Suprapubic skin (tissue), 4 donors: ENCODE measurements at regions not wholly inside any gene's neighbourhood (a gene's known extent, or its start where the extent isn't known, plus 50 kb on each side); places are given as distances from the start of the nearest gene placed in this dataset.
"Not testable (repeated sequence)": the region's sequence is repeated elsewhere in the genome, so short reads cannot be mapped to it uniquely, and the experiment has no call there.

Source experiments
- DNase-seq, 2 donors: peaks; one replicate each; pipeline ENCODE4 v3.0.0-alpha.2; 2019; ENCODE audit warnings: low spot score in 2 of 2
- H3K27ac ChIP-seq: fragments of 200-600 bp; sonication (generic); one replicate; pipeline ENCODE4 v1.5.1; 2019
- H3K27me3 ChIP-seq: fragments of 200-600 bp; sonication (generic); one replicate; pipeline ENCODE4 v1.5.1; 2019
- H3K36me3 ChIP-seq: fragments of 200-600 bp; sonication (generic); one replicate; pipeline ENCODE4 v1.5.1; 2019
- H3K4me1 ChIP-seq: fragments of 200-600 bp; sonication (generic); one replicate; pipeline ENCODE4 v1.5.1; 2019
- H3K4me3 ChIP-seq: fragments of 200-600 bp; sonication (generic); one replicate; pipeline ENCODE4 v1.5.1; 2019; ENCODE audit warnings: mild to moderate bottlenecking
- H3K9me3 ChIP-seq: fragments of 200-600 bp; sonication (generic); one replicate; pipeline ENCODE4 v1.5.1; 2019
- EP300 ChIP-seq: sonication (generic); formaldehyde crosslinking; IDR thresholded peaks from one replicate; pipeline ENCODE4 v1.6.1; 2017; ENCODE audit warnings: antibody characterized with exemption
- POLR2A ChIP-seq, 2 donors: fragments of 450-650 bp; IDR thresholded peaks; one replicate each; pipeline ENCODE4 v1.6.1; 2017; ENCODE audit warnings: antibody characterized with exemption in 2 of 2, mild to moderate bottlenecking in 2 of 2, moderate library complexity in 2 of 2
- POLR2AphosphoS5 ChIP-seq, 3 donors: sonication (generic); formaldehyde crosslinking; IDR thresholded peaks; one replicate each; pipeline ENCODE4 v1.6.1; 2017; ENCODE audit warnings: antibody characterized with exemption in 3 of 3
- WGBS: methylation state at CpG from one replicate; pipeline ENCODE4 v1.1.5; 2018; 5-methylcytosine and 5-hydroxymethylcytosine counted together
- TF ChIP-seq, protein P1 (sequence below), 2 donors: fragments of 200-600 bp in 1 of 2; fragments of 450-650 bp in 1 of 2; sonication (generic) in 1 of 2; IDR thresholded peaks; one replicate each; pipeline ENCODE4 v1.5.1; 2016 to 2019; ENCODE audit warnings: antibody characterized with exemption in 2 of 2, mild to moderate bottlenecking in 1 of 2, moderate library complexity in 1 of 2

DNA sequence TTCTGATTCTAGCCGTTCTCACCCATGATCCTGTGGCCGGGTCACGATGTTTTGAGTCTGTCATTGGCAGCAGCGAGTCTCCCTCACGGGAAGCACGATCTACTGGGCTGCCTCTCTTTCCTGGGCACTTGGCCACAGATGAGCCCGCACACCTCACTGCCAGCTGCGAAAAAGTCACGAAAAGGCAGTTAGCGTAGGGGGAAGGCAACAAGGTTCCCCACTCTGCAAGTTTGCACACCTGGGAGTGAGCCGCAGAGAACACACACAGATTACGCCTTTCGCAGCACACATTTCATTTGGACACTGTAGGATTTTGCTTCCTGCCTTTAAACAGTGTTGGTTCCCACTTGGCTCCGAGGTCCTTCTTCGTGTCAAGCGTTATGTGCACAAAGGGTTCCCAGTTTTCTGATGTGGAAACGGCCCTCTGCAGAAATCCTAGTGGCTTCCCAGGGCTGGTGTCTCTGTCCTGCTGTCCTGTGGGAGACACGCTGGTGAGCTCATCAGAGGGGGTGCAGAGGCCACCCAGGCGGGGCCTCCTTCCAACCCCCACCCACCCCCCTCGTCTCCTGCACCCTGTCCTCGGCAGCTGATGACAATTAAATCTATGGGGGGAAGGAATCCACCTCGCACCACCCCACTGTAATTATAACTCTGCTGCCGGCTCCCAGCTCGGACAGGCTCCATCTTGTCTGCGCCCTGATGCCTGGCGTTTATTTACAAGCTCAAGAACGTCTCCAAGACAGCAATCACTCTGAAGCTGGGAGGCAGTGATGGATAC is 157.3 kb upstream of the SALL3 start:
- H3K9me3 ChIP-seq = no peaks in the 10 kb centered on the region
- no peaks in the 10 kb centered on the region for H3K36me3 ChIP-seq
- H3K4me3 ChIP-seq = no peak overlapping the region
- WGBS = 64% methylated on average over 23 of the region's 27 CpGs
- no peak for TF ChIP-seq POLR2A (IDR thresholded peaks at IDR 0.05)
- TF ChIP-seq EP300 = no peak
- H3K27ac ChIP-seq = no peak overlapping the region
- peaks cover 43% of the 10 kb centered on the region for H3K27me3 ChIP-seq
- DNase-seq = no peak
- peaks cover 3% of the 10 kb centered on the region for H3K4me1 ChIP-seq

DNA sequence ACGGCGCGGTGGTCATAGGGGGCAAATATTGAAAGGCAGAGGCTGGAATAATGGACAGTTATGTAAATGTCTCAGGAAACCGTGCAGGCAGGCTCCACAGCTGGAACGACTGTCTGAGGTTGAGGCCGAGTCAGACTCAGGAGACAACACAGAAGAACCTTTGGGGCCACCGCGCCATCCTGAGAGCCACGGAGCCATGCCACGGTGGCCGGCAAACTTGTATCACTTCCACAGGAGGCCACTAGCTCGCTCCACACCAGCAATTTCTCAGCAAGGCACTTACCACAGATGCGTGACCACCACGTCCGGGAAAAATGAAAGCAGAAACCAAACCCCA is 156.7 kb upstream of the SALL3 start:
- no peak overlapping the region for H3K4me3 ChIP-seq
- WGBS = 73% methylated on average over 15 of the region's 15 CpGs
- H3K27me3 ChIP-seq = peaks cover 43% of the 10 kb centered on the region
- H3K4me1 ChIP-seq = peaks cover 3% of the 10 kb centered on the region
- no peaks in the 10 kb centered on the region for H3K36me3 ChIP-seq
- no peak for DNase-seq
- H3K27ac ChIP-seq = no peak overlapping the region
- TF ChIP-seq POLR2A (IDR thresholded peaks at IDR 0.05) = no peak
- TF ChIP-seq, protein P1, sequence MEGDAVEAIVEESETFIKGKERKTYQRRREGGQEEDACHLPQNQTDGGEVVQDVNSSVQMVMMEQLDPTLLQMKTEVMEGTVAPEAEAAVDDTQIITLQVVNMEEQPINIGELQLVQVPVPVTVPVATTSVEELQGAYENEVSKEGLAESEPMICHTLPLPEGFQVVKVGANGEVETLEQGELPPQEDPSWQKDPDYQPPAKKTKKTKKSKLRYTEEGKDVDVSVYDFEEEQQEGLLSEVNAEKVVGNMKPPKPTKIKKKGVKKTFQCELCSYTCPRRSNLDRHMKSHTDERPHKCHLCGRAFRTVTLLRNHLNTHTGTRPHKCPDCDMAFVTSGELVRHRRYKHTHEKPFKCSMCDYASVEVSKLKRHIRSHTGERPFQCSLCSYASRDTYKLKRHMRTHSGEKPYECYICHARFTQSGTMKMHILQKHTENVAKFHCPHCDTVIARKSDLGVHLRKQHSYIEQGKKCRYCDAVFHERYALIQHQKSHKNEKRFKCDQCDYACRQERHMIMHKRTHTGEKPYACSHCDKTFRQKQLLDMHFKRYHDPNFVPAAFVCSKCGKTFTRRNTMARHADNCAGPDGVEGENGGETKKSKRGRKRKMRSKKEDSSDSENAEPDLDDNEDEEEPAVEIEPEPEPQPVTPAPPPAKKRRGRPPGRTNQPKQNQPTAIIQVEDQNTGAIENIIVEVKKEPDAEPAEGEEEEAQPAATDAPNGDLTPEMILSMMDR (IDR thresholded peaks at IDR 0.05) = no peak
- no peak for TF ChIP-seq POLR2AphosphoS5 (IDR thresholded peaks at IDR 0.05)
- TF ChIP-seq EP300 = no peak
- H3K9me3 ChIP-seq = no peaks in the 10 kb centered on the region

- no peak for DNase-seq
- Histone ChIP-seq H3K36me3 (no peaks in the 10 kb centered on the region), H3K27ac (no peak overlapping the region), H3K27me3 (peaks cover 28% of the 10 kb centered on the region), H3K4me3 (no peak overlapping the region), H3K4me1 (peaks cover 3% of the 10 kb centered on the region), H3K9me3 (no peaks in the 10 kb centered on the region)
- 75% methylated on average over 6 of the region's 6 CpGs for WGBS
- TF ChIP-seq, protein P1 (IDR thresholded peaks at IDR 0.05) = no peak
Measured at GRCh38 chr18:78825168-78825567, 154.4 kb upstream of the SALL3 start.

DNA sequence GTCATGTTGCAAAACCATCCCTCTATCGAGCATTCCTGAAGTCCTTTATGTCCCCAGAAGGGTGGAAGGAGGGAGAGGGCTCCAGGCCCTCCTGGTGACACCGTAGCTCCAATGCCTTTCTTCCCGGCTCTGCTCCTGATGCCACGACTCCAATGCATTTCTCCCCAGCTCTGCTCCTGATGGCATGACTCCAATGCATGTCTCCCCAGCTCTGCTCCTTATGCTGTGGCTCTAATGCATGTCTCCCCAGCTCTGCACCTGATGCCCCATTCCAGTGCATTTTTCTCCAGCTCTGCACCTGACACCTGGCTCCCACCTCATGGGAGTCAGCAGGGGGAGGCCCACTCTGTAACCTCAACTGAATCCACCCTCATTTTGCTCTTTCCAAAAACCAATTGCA is 153.0 kb upstream of the SALL3 start:
- peaks cover 16% of the 10 kb centered on the region for H3K27me3 ChIP-seq
- H3K36me3 ChIP-seq = no peaks in the 10 kb centered on the region
- TF ChIP-seq, protein P1 (IDR thresholded peaks at IDR 0.05) = no peak
- 87% methylated on average over 4 of the region's 4 CpGs for WGBS
- no peak overlapping the region for H3K4me3 ChIP-seq
- H3K9me3 ChIP-seq = no peaks in the 10 kb centered on the region
- no peak overlapping the region for H3K27ac ChIP-seq
- H3K4me1 ChIP-seq = peaks cover 3% of the 10 kb centered on the region
- no peak for DNase-seq

DNA sequence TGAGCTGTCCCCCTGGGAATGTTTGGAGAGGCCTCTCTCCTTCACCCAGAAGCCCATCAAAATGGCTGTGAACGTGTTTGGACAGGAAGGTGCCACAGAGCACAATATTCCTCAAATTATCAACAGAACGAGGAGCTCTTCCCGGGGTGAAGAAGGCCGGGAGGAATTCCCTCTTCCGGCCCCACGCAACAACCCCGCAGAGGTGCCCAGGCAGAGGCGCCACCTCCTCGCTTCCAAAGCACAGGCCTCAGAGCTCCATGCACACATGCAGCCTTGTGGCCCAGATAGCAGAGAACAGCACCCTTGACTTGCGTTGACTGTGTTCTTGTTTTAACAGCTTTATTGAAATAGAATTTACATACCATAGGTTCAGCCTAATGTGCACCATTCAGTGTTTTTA is 152.5 kb upstream of the SALL3 start:
- WGBS = 82% methylated on average over 10 of the region's 10 CpGs
- TF ChIP-seq POLR2AphosphoS5 (IDR thresholded peaks at IDR 0.05) = no peak
- TF ChIP-seq, protein P1 (IDR thresholded peaks at IDR 0.05) = no peak
- no peak for TF ChIP-seq POLR2A (IDR thresholded peaks at IDR 0.05)
- TF ChIP-seq EP300 = no peak

DNA sequence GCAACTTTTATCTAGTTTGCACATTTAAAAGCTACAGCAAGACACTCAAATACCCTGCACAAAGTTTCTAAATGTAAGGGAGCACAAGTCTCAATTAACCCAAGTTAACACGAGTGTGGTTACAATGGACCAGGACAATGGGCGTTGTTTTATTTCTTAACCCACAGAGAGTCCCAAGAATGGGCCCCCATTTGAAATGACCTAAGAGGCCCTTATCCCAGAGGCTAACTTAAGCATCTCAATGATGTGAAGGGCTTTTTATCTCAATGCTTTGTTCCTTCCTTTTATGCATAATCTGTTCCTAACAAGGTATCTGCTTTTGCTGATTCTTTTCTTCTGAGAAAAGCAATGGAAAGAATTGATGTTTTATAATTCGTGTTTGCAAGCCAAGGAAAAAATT is 151.5 kb upstream of the SALL3 start:
- Histone ChIP-seq H3K27ac (no peak overlapping the region), H3K4me1 (no peaks in the 10 kb centered on the region), H3K36me3 (no peaks in the 10 kb centered on the region), H3K4me3 (no peak overlapping the region), H3K9me3 (no peaks in the 10 kb centered on the region), H3K27me3 (peaks cover 5% of the 10 kb centered on the region)
- TF ChIP-seq, protein P1 (IDR thresholded peaks at IDR 0.05) = no peak
- TF ChIP-seq EP300 (no peak), POLR2AphosphoS5 (IDR thresholded peaks at IDR 0.05) (no peak), POLR2A (IDR thresholded peaks at IDR 0.05) (no peak)
- WGBS = 79% methylated on average over 3 of the region's 3 CpGs
- DNase-seq = no peak

More for the DNA sequence above, 152.5 kb upstream of the SALL3 start:
- Histone ChIP-seq H3K9me3 (no peaks in the 10 kb centered on the region), H3K4me1 (peaks cover under 1% of the 10 kb centered on the region), H3K36me3 (no peaks in the 10 kb centered on the region), H3K27ac (no peak overlapping the region), H3K27me3 (peaks cover 12% of the 10 kb centered on the region), H3K4me3 (no peak overlapping the region)
- DNase-seq = no peak

DNA sequence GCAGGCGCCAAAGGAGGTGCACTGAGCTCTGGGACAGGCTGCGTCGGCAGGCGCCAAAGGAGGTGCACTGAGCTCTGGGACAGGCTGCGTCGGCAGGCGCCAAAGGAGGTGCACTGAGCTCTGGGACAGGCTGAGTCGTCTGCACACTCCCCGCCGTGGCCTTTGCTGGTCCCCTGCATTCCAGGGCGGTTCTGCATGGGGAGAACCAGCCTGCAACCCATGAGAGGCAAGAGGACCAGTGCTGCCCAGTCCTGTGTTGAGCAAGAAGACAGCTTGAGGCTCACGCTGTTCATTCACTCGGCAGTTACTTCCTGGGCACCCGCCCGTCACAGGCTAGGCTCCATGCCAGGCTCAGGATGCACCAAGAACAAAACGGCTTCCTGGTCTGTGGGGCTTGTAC is 150.6 kb upstream of the SALL3 start:
- not testable (repeated sequence) for H3K36me3 ChIP-seq, H3K4me3 ChIP-seq, H3K9me3 ChIP-seq, H3K4me1 ChIP-seq, H3K27ac ChIP-seq, H3K27me3 ChIP-seq, DNase-seq
- 84% methylated on average over 4 of the region's 16 CpGs for WGBS
